PC-9 (cell line): ENCODE measurements at regions not wholly inside any gene's neighbourhood (a gene's known extent, or its start where the extent isn't known, plus 50 kb on each side); places are given as distances from the start of the nearest gene placed in this dataset.

Experiments used
- CTCF ChIP-seq: fragments of 200-600 bp; sonication (generic); conservative IDR thresholded peaks from 2 replicates; pipeline ENCODE4 v1.6.1; 2017; ENCODE audit warnings: mixed run types, antibody characterized with exemption, mild to moderate bottlenecking, moderate library complexity
- EZH2 ChIP-seq: fragments of 200-600 bp; sonication (generic); IDR thresholded peaks from 2 replicates; pipeline ENCODE4 v1.8.0; 2017; ENCODE audit warnings: antibody characterized with exemption, low read depth

- TF ChIP-seq CTCF: no peak
- TF ChIP-seq EZH2: no peak
Measured at GRCh38 chr6:112526594-112526993, 179.5 kb downstream of the RFPL4B start.
